ENCODE measurements at regions not wholly inside any gene's neighbourhood (a gene's known extent, or its start where the extent isn't known, plus 50 kb on each side); places are given as distances from the start of the nearest gene placed in this dataset.

- H3K27me3 Mint-ChIP-seq (ENCODE audit: low read depth): no peaks in the 10 kb centered on the region; the same call in 1 of the 2 replicates
- CTCF ChIA-PET: no interaction called here
- POLR2A ChIA-PET: no interaction called here
- DNase-seq (ENCODE audit: low spot score) (no peak), ATAC-seq (no peak)
- H3K36me3 Mint-ChIP-seq: no peaks in the 10 kb centered on the region
- no peaks in the 10 kb centered on the region for H3K9me3 Mint-ChIP-seq
- H3K4me1 Mint-ChIP-seq: no peaks in the 10 kb centered on the region
- H3K27ac Mint-ChIP-seq: no peak overlapping the region
- TF ChIP-seq ZNF425 (CRISPR knock-in tag; conservative IDR thresholded peaks at IDR 0.05) (no peak), ARID4B (CRISPR knock-in tag; IDR thresholded peaks at IDR 0.05; ENCODE audit: borderline replicate concordance) (no peak), FOXK1 (CRISPR knock-in tag; IDR thresholded peaks at IDR 0.05) (no peak), GTF2I (CRISPR knock-in tag; conservative IDR thresholded peaks at IDR 0.05) (no peak), ZNF263 (CRISPR knock-in tag; IDR thresholded peaks at IDR 0.05; ENCODE audit: low read depth) (no peak), HMGXB4 (CRISPR knock-in tag; IDR thresholded peaks at IDR 0.05) (no peak), ZNF512 (CRISPR knock-in tag; IDR thresholded peaks at IDR 0.05; ENCODE audit: borderline replicate concordance) (no peak), ZNF416 (CRISPR knock-in tag; IDR thresholded peaks at IDR 0.05) (no peak), ETV6 (CRISPR knock-in tag; IDR thresholded peaks at IDR 0.05) (no peak), NFATC4 (CRISPR knock-in tag; IDR thresholded peaks at IDR 0.05) (no peak), MAX (CRISPR knock-in tag; IDR thresholded peaks at IDR 0.05) (no peak), AFF4 (CRISPR knock-in tag; IDR thresholded peaks at IDR 0.05; ENCODE audit: borderline replicate concordance) (no peak), EMX1 (CRISPR knock-in tag; IDR thresholded peaks at IDR 0.05) (no peak), CREM (CRISPR knock-in tag; IDR thresholded peaks at IDR 0.05) (no peak), ZBTB21 (CRISPR knock-in tag; IDR thresholded peaks at IDR 0.05; ENCODE audit: borderline replicate concordance) (no peak), SMAD4 (CRISPR knock-in tag; IDR thresholded peaks at IDR 0.05) (no peak), CTCF (IDR thresholded peaks at IDR 0.05) (no peak)
- no peak overlapping the region for H3K4me3 Mint-ChIP-seq
Observed at GRCh38 chr14:58725226-58725625, 87.5 kb downstream of the DACT1 start.
